NCI-H748 (cell line): ENCODE measurements at regions not wholly inside any gene's neighbourhood (a gene's known extent, or its start where the extent isn't known, plus 50 kb on each side); places are given as distances from the start of the nearest gene placed in this dataset.
A peak's percentile ranks its signal among the peaks of the same experiment; 100 is the strongest.

ENCODE experiments used
- DNase-seq: peaks from one replicate; lab custom pipeline; 2025; ENCODE audit not compliant: unreplicated experiment; lab: John Stamatoyannopoulos, UW

DNA sequence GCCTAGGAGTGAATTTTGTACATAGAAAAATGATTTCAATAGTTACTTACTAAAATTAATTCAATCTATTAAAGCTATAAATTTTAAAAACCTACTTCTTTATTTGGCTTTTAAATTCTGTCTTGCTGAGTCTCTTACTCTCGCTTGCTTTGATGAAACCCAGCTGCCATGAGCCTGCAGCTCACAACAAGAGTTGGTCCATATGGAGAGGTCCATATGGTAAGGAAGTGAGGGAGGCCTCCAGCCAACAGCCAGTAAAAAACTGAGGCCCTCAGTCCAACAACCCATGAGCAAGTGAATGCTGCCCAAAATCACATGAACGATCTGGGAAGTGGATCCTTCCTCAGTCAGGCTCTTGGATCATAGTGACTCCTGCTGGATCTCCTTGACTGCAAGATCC is 89.9 kb upstream of the CXADR start:
- no peak for DNase-seq

- no peak for DNase-seq
Observed at GRCh38 chr21:17427157-17427556, 85.7 kb upstream of the CXADR start.

DNA sequence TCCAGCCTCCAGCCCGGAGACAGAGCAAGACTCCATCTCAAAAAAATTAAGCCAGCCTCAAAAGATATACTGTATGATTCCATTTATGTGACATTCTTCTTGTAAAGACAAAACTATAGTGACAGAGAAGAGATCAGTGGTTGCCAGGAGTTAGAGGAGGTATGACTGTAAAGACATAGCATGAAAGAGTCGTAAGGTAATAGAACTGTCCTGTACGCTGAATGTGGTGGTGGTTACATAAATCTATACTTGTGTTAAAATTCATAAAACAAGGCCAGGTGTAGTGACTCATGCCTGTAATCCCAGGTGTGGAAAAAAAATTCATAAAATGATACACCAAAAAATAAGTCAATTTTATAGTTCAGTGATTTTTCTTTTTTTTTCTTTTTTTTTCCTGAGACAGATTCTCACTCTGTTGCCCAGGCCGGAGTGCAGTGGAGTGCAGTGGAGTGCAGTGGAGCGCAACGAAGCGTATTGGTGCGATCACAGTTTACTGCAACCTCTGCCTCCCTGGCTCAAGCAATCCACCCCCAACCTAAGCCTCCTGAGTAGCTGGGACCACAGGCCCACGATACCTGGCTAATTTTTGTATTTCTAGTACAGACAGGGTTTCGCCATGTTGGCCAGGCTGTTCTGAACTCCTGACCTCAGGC is 84.9 kb upstream of the CXADR start:
- DNase-seq: no peak

DNA sequence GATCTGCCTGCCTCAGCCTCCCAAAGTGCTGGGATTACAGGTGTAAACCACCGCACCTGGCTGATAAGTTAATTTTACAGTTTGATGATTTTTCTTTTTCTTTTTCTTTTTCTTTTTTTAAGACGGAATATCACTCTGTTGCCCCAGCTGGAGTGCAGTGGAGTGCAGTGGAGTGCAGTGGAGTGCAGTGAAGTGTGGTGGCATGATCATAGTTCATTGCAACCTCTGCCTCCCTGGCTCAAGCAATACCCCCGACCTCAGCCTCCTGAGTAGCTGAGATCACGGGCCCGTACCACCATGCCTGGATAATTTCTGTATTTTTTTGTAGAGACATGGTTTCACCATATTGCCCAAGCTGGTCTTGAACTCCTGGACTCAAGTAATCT is 84.4 kb upstream of the CXADR start:
- DNase-seq: no peak

DNA sequence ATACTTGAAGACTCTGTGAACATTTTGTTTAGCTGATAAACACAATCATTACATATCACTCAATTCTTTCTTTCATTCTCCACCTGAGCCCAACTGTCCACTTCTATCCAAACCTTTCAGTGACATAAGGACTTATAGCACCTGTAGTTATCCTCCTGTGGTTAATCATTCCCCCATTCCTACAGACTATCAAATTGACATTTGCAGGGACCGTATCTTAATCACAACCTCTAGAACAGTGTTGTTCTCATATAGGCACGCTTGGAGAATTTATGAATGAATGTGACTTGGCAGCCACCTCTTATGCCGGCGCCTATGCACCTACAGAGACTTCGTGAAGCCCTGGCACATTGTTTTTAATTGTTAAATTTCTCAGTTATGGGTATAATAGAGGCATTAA is 83.9 kb upstream of the CXADR start:
- no peak for DNase-seq

GRCh38 chr21:17429936-17430335 is 82.9 kb upstream of the CXADR start:
- DNase-seq: no peak

- DNase-seq: no peak
Observed at GRCh38 chr21:17432732-17433057, 80.1 kb upstream of the CXADR start.

DNA sequence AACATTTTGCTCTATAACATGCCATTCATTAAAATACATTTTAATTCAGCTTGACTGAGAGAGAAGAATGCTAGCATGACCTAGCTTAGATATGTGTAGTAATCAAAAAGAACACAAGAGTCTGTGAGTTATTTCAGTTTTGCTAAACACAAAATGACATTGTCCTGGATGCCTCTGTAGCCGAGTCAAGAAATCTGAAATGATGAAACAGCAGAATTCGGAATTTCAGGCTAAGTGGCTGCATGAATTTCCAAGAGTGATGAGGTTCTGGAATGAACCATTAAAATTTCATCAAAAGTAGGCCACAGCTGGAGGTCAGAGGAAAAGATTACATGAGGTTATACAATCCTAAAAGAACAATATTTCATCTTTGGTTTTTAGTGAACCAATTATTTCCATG is 79.1 kb upstream of the CXADR start:
- no peak for DNase-seq

- no peak for DNase-seq
Observed at GRCh38 chr21:17435565-17436543, 77.0 kb upstream of the CXADR start.

DNA sequence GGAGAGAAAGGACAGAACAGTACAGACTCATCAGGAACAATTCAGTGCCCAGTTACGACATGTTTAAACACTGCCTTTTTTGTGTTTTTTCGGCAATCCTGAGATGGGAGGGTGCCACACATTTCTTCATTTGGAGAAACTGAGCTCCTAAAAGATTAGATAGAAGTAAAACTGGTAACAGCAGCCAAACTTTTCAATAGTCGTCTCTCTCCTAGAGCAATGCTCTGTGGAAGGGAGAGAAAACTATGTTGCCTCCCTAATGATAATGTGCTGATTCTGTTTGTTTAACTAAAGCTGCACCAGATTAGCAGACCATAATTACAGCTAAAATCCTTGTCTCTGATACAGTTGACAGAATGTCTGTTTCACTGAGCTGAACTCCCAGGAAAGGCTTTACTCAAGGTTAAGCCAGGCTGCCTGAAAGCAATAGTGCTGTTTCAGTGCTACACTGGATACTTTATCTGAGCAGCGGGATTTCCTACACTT is 76.2 kb upstream of the CXADR start:
- DNase-seq: peak; percentile 60

DNA sequence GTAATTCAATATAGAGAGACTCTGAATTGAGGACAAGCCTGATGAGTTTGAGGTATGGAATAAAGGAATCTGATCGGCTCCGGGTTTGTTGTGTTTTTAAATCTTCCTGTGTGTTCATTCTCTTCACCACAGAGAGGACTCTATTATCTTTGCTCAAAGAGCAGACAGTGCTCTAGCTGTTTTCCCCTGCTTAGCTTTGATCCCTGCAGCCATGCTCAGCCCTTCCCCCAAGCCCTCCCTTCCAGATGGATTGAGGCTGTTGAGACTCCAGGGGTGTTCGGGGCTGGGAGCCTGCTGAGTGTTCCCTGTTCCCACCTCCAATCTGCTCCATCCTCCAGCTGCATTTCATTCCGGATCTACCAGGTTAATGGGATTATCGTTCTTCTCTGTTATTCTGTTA is 74.2 kb upstream of the CXADR start:
- DNase-seq: peak; percentile 49

- DNase-seq: no peak
Observed at GRCh38 chr21:17440969-17441368, 71.9 kb upstream of the CXADR start.

DNA sequence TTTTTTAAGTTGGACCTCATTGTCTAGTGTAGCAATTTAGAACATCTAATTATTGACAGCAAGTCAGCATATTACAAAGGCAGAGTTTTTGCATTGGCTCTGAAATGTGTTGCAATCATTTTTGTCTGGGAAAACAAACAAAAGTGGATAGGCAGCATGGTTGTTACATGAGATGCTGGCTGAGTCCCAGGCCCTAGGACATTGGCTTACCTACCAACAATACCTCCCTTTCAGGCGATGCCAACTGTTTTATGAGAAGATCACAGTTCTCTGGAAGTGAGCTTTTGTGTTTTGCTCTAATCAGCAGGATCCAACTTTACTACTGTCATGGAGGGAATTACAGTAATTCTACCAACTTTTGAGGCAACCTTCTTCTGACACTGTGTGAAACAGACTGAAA is 71.5 kb upstream of the CXADR start:
- DNase-seq: peak; percentile 68

DNA sequence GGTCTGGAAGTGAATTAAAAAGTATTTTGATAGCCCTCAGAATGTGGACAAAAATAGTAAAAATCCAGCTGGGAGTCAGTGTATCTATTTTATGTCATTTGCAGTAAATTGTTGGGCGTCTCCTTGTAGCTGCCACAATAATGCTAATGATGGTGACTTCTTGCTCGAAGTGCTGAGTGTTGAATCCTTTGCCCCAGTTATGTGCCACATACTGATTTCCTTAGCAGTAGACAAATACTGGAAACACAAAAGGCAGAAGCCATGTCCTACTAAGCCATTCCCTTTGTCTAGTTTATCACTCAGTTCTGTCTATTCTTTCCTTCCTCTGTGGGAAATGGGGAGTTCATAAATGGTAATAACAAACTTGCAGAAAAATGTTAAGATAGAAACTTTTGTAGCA is 70.7 kb upstream of the CXADR start:
- DNase-seq: no peak

DNA sequence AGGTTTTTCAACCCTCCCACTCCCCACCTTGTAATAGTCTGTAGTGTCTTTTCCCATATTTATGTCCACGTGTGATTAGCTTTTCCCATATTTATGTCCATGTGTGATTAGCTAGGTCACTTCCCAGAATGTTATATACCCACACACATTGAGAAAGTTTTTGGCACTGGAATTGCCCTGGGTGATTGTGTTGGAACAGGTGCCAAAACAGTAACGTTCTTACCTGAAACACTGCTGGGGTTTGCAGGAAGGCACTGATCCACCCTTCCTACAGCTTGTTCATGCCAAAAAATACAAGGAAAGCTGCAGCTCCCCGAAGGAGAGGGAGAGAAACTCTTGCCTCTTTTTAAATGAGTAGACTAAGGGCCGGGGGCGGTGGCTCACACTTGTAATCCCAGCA is 68.0 kb upstream of the CXADR start:
- no peak for DNase-seq

DNA sequence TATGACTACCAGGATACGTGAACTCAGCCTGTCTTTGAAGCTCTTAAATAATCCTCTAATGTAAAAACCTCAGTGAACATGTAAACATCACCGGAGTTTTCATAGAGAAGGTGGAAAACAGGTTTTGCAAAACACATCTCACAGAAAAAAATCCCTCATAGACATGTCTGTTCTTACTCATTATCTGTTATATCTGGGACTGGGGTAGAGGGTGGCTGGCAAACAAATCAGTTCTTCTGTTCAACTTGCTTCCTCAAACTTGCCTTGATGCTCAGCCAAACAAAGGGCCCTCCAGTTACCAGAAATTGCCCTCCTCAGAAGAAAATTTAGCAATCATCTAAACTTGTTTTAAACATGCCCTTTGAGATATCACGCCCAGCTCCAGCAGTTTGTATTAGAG is 66.1 kb upstream of the CXADR start:
- no peak for DNase-seq

GRCh38 chr21:17449701-17450100 is 63.1 kb upstream of the CXADR start:
- no peak for DNase-seq

- no peak for DNase-seq
Observed at GRCh38 chr21:17451364-17451891, 61.4 kb upstream of the CXADR start.

DNA sequence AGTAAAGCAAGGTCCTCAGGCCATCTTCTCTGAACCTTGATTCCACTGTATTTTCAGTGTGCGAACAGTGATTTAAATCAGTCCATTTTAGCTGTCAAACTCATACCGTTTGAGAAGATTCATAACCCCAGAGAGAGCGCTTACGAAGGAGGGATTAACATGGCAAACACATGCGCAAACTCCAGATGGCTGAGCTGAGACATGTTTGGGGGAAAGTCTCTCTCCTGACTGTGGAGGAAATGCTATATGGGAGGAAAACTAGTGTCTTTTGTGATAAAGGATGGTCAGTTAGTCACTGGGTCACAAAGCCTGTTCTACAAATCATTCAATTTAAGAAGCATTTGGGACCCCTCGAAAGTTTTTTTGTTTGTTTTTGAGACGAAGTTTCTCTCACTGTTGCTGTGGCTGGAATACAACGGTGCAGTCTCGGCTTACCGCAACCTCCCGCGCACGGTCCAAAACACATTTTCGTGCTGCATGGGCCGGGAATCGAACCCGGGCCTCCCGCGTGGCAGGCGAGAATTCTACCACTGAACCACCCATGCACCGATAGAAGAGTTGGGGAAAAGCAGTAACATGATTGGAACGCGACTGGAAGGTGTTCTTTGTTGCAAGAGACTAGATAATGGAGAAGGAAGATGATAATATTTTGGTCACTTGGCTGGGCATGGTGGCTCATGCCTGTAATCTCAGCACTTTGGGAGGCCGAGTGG is 58.4 kb upstream of the CXADR start:
- DNase-seq: peak; percentile 79

- DNase-seq: no peak
Observed at GRCh38 chr21:17455028-17455353, 57.9 kb upstream of the CXADR start.

DNA sequence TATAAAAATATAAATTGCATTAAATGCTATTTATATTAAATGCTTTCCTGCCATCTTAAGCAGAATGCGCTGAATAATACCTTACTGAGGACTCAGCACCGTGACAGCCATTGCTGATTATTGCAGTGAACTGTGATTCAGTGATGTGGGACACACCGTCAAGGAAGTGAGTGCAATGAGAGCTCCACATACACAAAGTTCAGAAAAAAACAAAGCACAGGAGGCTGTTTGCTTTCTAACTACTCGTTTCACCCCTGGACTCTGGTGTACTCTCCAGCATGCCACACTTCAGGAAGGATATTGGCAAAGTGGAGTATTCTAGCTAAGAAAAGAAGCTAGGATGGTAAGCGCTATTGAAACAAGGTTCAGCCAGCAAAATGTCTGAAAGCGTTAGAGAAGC is 57.4 kb upstream of the CXADR start:
- peak; percentile 15 for DNase-seq

DNA sequence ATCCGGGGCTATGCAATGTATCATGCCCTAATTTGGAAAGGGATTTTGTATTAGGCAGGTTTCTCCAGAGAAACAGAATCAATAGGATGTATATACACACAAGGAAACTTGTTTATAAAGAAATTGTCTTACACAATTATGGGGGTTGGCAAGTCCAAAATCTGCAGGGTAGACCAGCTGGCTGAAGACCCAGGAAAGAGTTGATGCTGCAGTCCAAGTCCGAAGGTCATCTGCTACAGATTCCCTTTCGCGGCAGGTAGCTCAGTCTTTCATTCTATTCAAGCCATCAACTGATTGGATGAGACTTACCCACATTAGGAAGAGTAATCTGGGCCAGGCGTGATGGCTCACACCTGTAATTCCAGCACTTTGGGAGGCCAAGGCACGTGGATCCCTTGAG is 54.6 kb upstream of the CXADR start:
- DNase-seq: no peak
